ENCODE measurements at regions not wholly inside any gene's neighbourhood (a gene's known extent, or its start where the extent isn't known, plus 50 kb on each side); places are given as distances from the start of the nearest gene placed in this dataset.

GRCh38 chr5:93311881-93312280 lies 269.1 kb downstream of the NR2F1-AS1 start:
- H3K4me3 ChIP-seq (ENCODE audit: low read length) = no peak overlapping the region
- H3K9ac ChIP-seq (ENCODE audit: low read length) = no peak overlapping the region
- H3K9me2 ChIP-seq (ENCODE audit: insufficient read depth, low read length) = no peaks in the 10 kb centered on the region
- no peaks in the 10 kb centered on the region for H3K36me3 ChIP-seq (ENCODE audit: insufficient read depth, low read length)
- H3K27me3 ChIP-seq (ENCODE audit: insufficient read depth, low read depth, low read length) = no peaks in the 10 kb centered on the region
- H3K79me2 ChIP-seq (replicated peaks; ENCODE audit: insufficient read depth, low read length) = no peaks in the 10 kb centered on the region
- no peak overlapping the region for H2AFZ ChIP-seq (ENCODE audit: low read depth, low read length)
- no peaks in the 10 kb centered on the region for H4K20me1 ChIP-seq (ENCODE audit: insufficient read depth)
- TF ChIP-seq REST (IDR thresholded peaks at IDR 0.05; ENCODE audit: borderline replicate concordance) (no peak), SMC3 (conservative IDR thresholded peaks at IDR 0.05; ENCODE audit: poor library complexity) (no peak), EP300 (conservative IDR thresholded peaks at IDR 0.05; ENCODE audit: poor library complexity, severe bottlenecking) (no peak), RAD21 (conservative IDR thresholded peaks at IDR 0.05) (no peak), MXI1 (conservative IDR thresholded peaks at IDR 0.05; ENCODE audit: poor library complexity, severe bottlenecking) (no peak), CTCF (IDR thresholded peaks at IDR 0.05; ENCODE audit: poor library complexity, severe bottlenecking) (no peak), POLR2AphosphoS5 (IDR thresholded peaks at IDR 0.05) (no peak), EZH2 (IDR thresholded peaks at IDR 0.05; ENCODE audit: borderline replicate concordance, insufficient read depth, low read length, poor library complexity, severe bottlenecking) (no peak), TAF1 (IDR thresholded peaks at IDR 0.05; ENCODE audit: low read depth) (no peak)
- H3K4me2 ChIP-seq (ENCODE audit: low read length) = no peak overlapping the region
- no peaks in the 10 kb centered on the region for H3F3A ChIP-seq (ENCODE audit: insufficient read depth, low read length, poor library complexity, severe bottlenecking)
- no peak overlapping the region for H3K27ac ChIP-seq (ENCODE audit: low read length)
- H3K9me3 ChIP-seq (ENCODE audit: low read length) = peaks cover 6% of the 10 kb centered on the region

GRCh38 chr5:93307557-93307956 lies 273.5 kb downstream of the NR2F1-AS1 start:
- no peak overlapping the region for H3K27ac ChIP-seq (ENCODE audit: low read length)
- no peaks in the 10 kb centered on the region for H3K9me3 ChIP-seq (ENCODE audit: low read length)
- H3K4me3 ChIP-seq (ENCODE audit: low read length) = no peak overlapping the region
- H3K4me2 ChIP-seq (ENCODE audit: low read length) = no peak overlapping the region
- TF ChIP-seq MXI1 (conservative IDR thresholded peaks at IDR 0.05; ENCODE audit: poor library complexity, severe bottlenecking) (no peak), TAF1 (IDR thresholded peaks at IDR 0.05; ENCODE audit: low read depth) (no peak), SMC3 (conservative IDR thresholded peaks at IDR 0.05; ENCODE audit: poor library complexity) (no peak), REST (IDR thresholded peaks at IDR 0.05; ENCODE audit: borderline replicate concordance) (no peak), POLR2AphosphoS5 (IDR thresholded peaks at IDR 0.05) (no peak), CTCF (IDR thresholded peaks at IDR 0.05; ENCODE audit: poor library complexity, severe bottlenecking) (no peak), RAD21 (conservative IDR thresholded peaks at IDR 0.05) (no peak), EP300 (conservative IDR thresholded peaks at IDR 0.05; ENCODE audit: poor library complexity, severe bottlenecking) (no peak), EZH2 (IDR thresholded peaks at IDR 0.05; ENCODE audit: borderline replicate concordance, insufficient read depth, low read length, poor library complexity, severe bottlenecking) (no peak)
- no peak overlapping the region for H2AFZ ChIP-seq (ENCODE audit: low read depth, low read length)
- H3K9me2 ChIP-seq (ENCODE audit: insufficient read depth, low read length) = no peaks in the 10 kb centered on the region
- H3K79me2 ChIP-seq (replicated peaks; ENCODE audit: insufficient read depth, low read length) = no peaks in the 10 kb centered on the region
- H3K27me3 ChIP-seq (ENCODE audit: insufficient read depth, low read depth, low read length) = peaks cover 14% of the 10 kb centered on the region
- no peaks in the 10 kb centered on the region for H4K20me1 ChIP-seq (ENCODE audit: insufficient read depth)
- no peaks in the 10 kb centered on the region for H3F3A ChIP-seq (ENCODE audit: insufficient read depth, low read length, poor library complexity, severe bottlenecking)
- H3K36me3 ChIP-seq (ENCODE audit: insufficient read depth, low read length) = no peaks in the 10 kb centered on the region
- H3K9ac ChIP-seq (ENCODE audit: low read length) = no peak overlapping the region
